GM23248 (cell line): ENCODE measurements at regions not wholly inside any gene's neighbourhood (a gene's known extent, or its start where the extent isn't known, plus 50 kb on each side); places are given as distances from the start of the nearest gene placed in this dataset.

Source experiments
- EZH2 ChIP-seq: fragments of 200-600 bp; sonication (generic); IDR thresholded peaks from 2 replicates; pipeline ENCODE4 v1.6.1; 2018; ENCODE audit warnings: antibody characterized with exemption, mild to moderate bottlenecking; ENCODE audit not compliant: insufficient read depth, poor library complexity, severe bottlenecking
- EZH2phosphoT487 ChIP-seq: fragments of 200-600 bp; sonication (generic); IDR thresholded peaks from 2 replicates; pipeline ENCODE4 v1.6.1; 2018; ENCODE audit warnings: antibody characterized with exemption, moderate library complexity, mild to moderate bottlenecking, low read depth; ENCODE audit not compliant: insufficient read depth

GRCh38 chr4:143035661-143036060, 149.1 kb upstream of the USP38 start:
- TF ChIP-seq EZH2 (no peak), EZH2phosphoT487 (no peak)
